Fibroblast of the aortic adventitia (primary cell): ENCODE measurements at regions not wholly inside any gene's neighbourhood (a gene's known extent, or its start where the extent isn't known, plus 50 kb on each side); places are given as distances from the start of the nearest gene placed in this dataset.
A peak's percentile ranks its signal among the peaks of the same experiment; 100 is the strongest.
"Not testable (repeated sequence)": the region's sequence is repeated elsewhere in the genome, so short reads cannot be mapped to it uniquely, and the experiment has no call there.

ENCODE experiments used
- DNase-seq: peaks from one replicate; pipeline ENCODE4 v3.0.0-alpha.2; 2010; ENCODE audit warnings: low read depth
- H3K4me3 ChIP-seq: 2 replicates; pipeline ENCODE4 v1.5.1; 2011; ENCODE audit warnings: low read depth, mild to moderate bottlenecking, control low read depth, low read length, moderate library complexity
- CTCF ChIP-seq: IDR thresholded peaks from 2 replicates; pipeline ENCODE4 v1.5.1; 2011; ENCODE audit warnings: mild to moderate bottlenecking, low read length, control low read depth, inconsistent platforms; ENCODE audit not compliant: insufficient read depth

GRCh38 chr3:43236008-43236407 lies 50.3 kb upstream of the SNRK start:
- TF ChIP-seq CTCF = no peak
- H3K4me3 ChIP-seq = no peak overlapping the region
- peak; percentile 11 for DNase-seq

GRCh38 chr3:43233062-43233461 lies 53.3 kb upstream of the SNRK start:
- no peak for TF ChIP-seq CTCF
- no peak for DNase-seq
- no peak overlapping the region for H3K4me3 ChIP-seq

GRCh38 chr3:43231276-43232000 lies 54.9 kb upstream of the SNRK start:
- DNase-seq = peak; percentile 55
- no peak overlapping the region for H3K4me3 ChIP-seq
- no peak for TF ChIP-seq CTCF

GRCh38 chr3:43229865-43230264 lies 56.5 kb upstream of the SNRK start:
- H3K4me3 ChIP-seq, DNase-seq: not testable (repeated sequence)

- not testable (repeated sequence) for DNase-seq, H3K4me3 ChIP-seq
Observed at GRCh38 chr3:43227685-43228084, 58.7 kb upstream of the SNRK start.

GRCh38 chr3:43224405-43225073 lies 61.8 kb upstream of the SNRK start:
- no peak for TF ChIP-seq CTCF
- DNase-seq = no peak
- no peak overlapping the region for H3K4me3 ChIP-seq

GRCh38 chr3:43223670-43224364 lies 62.5 kb upstream of the SNRK start:
- peak; percentile 59 for TF ChIP-seq CTCF
- no peak overlapping the region for H3K4me3 ChIP-seq
- peak; percentile 46 for DNase-seq

- no peak overlapping the region for H3K4me3 ChIP-seq
- TF ChIP-seq CTCF = no peak
- no peak for DNase-seq
Observed at GRCh38 chr3:43222590-43222989, 63.8 kb upstream of the SNRK start.
